Neural progenitor cell (in vitro differentiated cells): ENCODE measurements at regions not wholly inside any gene's neighbourhood (a gene's known extent, or its start where the extent isn't known, plus 50 kb on each side); places are given as distances from the start of the nearest gene placed in this dataset.

ENCODE experiments used
- DNase-seq: peaks from one replicate; pipeline ENCODE4 v3.0.0-alpha.2; 2016; ENCODE audit warnings: low spot score
- H2AFZ ChIP-seq: fragments of 200-600 bp; sonication (generic); replicated peaks from 2 replicates; pipeline ENCODE4 v1.6.1; 2016; ENCODE audit warnings: antibody characterized with exemption
- H3F3A ChIP-seq: fragments of 200-600 bp; sonication (generic); 2 replicates; pipeline ENCODE4 v1.6.1; 2016; ENCODE audit warnings: antibody characterized with exemption, low read depth
- H3K27ac ChIP-seq: fragments of 200-600 bp; sonication (generic); 2 replicates; pipeline ENCODE4 v1.5.1; 2016; ENCODE audit warnings: mild to moderate bottlenecking
- H3K27me3 ChIP-seq: fragments of 200-600 bp; sonication (generic); 2 replicates; pipeline ENCODE4 v1.6.1; 2016; ENCODE audit warnings: mild to moderate bottlenecking, moderate library complexity
- H3K36me3 ChIP-seq: fragments of 200-600 bp; sonication (generic); 2 replicates; pipeline ENCODE4 v1.5.1; 2016
- H3K4me1 ChIP-seq: fragments of 200-600 bp; sonication (generic); 2 replicates; pipeline ENCODE4 v1.6.1; 2016; ENCODE audit warnings: mixed run types
- H3K4me2 ChIP-seq: fragments of 200-600 bp; sonication (generic); 2 replicates; pipeline ENCODE4 v1.6.1; 2016
- H3K4me3 ChIP-seq: fragments of 200-600 bp; sonication (generic); 2 replicates; pipeline ENCODE4 v1.5.1; 2016
- H3K79me2 ChIP-seq: fragments of 200-600 bp; sonication (generic); 2 replicates; pipeline ENCODE4 v1.6.1; 2016; ENCODE audit warnings: low read depth
- H3K9ac ChIP-seq: fragments of 200-600 bp; sonication (generic); 2 replicates; pipeline ENCODE4 v1.6.1; 2016
- H3K9me3 ChIP-seq: fragments of 200-600 bp; sonication (generic); 2 replicates; pipeline ENCODE4 v1.5.1; 2016; ENCODE audit warnings: low read depth
- H4K20me1 ChIP-seq: fragments of 200-600 bp; sonication (generic); 2 replicates; pipeline ENCODE4 v1.6.1; 2016; ENCODE audit warnings: low read depth
- H3K27ac Mint-ChIP-seq: 3 replicates; pipeline ENCODE4 v1.8.0; 2021; ENCODE audit warnings: mixed read lengths
- H3K27me3 Mint-ChIP-seq: 2 replicates; pipeline ENCODE4 v1.8.0; 2022; ENCODE audit warnings: low read depth, mild to moderate bottlenecking, inconsistent platforms, moderate library complexity, mixed read lengths; ENCODE audit not compliant: insufficient read depth
- H3K36me3 Mint-ChIP-seq: 3 replicates; pipeline ENCODE4 v1.8.0; 2021; ENCODE audit warnings: mixed read lengths
- H3K4me1 Mint-ChIP-seq: 3 replicates; pipeline ENCODE4 v1.8.0; 2021; ENCODE audit warnings: mixed read lengths
- H3K4me3 Mint-ChIP-seq: 3 replicates; pipeline ENCODE4 v1.8.0; 2021; ENCODE audit warnings: mild to moderate bottlenecking, moderate library complexity, mixed read lengths
- H3K9me3 Mint-ChIP-seq: 3 replicates; pipeline ENCODE4 v1.8.0; 2020; ENCODE audit warnings: mixed read lengths
- EZH2 ChIP-seq: fragments of 200-600 bp; sonication (generic); IDR thresholded peaks from 2 replicates; pipeline ENCODE4 v1.6.1; 2017; ENCODE audit warnings: antibody characterized with exemption, mild to moderate bottlenecking, moderate library complexity
- EZH2phosphoT487 ChIP-seq: fragments of 200-600 bp; sonication (generic); IDR thresholded peaks from 2 replicates; pipeline ENCODE4 v1.6.1; 2017; ENCODE audit warnings: antibody characterized with exemption
- TF ChIP-seq, protein P1 (sequence below): fragments of 200-600 bp; sonication (generic); IDR thresholded peaks from 2 replicates; pipeline ENCODE4 v1.5.1; 2017; ENCODE audit warnings: antibody characterized with exemption, mild to moderate bottlenecking

DNA sequence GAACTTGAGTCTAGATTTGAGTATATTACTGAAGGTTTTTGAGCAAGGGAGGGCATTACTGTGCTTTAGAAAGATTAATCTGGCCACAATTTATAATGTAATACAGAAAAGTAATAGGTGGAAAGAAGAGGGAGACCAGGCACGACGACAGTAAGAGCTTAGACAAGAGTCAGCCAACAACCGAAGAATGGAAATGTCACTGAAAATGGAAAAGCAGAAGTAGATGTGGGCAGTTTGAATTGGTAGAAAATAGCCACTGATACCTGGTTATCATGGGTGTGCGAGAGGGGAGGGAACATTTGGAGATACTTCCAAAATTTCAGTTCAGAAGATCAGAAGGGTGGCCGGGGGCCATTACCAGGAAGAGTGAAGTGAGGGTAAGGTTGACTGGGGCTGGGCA is 339.1 kb downstream of the UTRN start:
- no peaks in the 10 kb centered on the region for H3K79me2 ChIP-seq
- H3K27ac ChIP-seq = no peak overlapping the region
- H3K36me3 ChIP-seq = no peaks in the 10 kb centered on the region
- H3F3A ChIP-seq = no peaks in the 10 kb centered on the region
- H3K4me3 ChIP-seq = no peak overlapping the region
- H4K20me1 ChIP-seq = no peaks in the 10 kb centered on the region
- no peak for TF ChIP-seq EZH2
- TF ChIP-seq, protein P1, sequence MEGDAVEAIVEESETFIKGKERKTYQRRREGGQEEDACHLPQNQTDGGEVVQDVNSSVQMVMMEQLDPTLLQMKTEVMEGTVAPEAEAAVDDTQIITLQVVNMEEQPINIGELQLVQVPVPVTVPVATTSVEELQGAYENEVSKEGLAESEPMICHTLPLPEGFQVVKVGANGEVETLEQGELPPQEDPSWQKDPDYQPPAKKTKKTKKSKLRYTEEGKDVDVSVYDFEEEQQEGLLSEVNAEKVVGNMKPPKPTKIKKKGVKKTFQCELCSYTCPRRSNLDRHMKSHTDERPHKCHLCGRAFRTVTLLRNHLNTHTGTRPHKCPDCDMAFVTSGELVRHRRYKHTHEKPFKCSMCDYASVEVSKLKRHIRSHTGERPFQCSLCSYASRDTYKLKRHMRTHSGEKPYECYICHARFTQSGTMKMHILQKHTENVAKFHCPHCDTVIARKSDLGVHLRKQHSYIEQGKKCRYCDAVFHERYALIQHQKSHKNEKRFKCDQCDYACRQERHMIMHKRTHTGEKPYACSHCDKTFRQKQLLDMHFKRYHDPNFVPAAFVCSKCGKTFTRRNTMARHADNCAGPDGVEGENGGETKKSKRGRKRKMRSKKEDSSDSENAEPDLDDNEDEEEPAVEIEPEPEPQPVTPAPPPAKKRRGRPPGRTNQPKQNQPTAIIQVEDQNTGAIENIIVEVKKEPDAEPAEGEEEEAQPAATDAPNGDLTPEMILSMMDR = no peak
- no peak for TF ChIP-seq EZH2phosphoT487
- Mint-ChIP-seq H3K27ac (no peak overlapping the region), H3K9me3 (no peaks in the 10 kb centered on the region), H3K36me3 (no peaks in the 10 kb centered on the region), H3K27me3 (no peaks in the 10 kb centered on the region), H3K4me3 (no peak overlapping the region), H3K4me1 (no peaks in the 10 kb centered on the region)
- no peaks in the 10 kb centered on the region for H3K27me3 ChIP-seq
- no peaks in the 10 kb centered on the region for H3K9me3 ChIP-seq
- H3K9ac ChIP-seq = no peak overlapping the region
- H2AFZ ChIP-seq = no peak overlapping the region
- no peak for DNase-seq
- H3K4me2 ChIP-seq = no peak overlapping the region
- no peaks in the 10 kb centered on the region for H3K4me1 ChIP-seq

DNA sequence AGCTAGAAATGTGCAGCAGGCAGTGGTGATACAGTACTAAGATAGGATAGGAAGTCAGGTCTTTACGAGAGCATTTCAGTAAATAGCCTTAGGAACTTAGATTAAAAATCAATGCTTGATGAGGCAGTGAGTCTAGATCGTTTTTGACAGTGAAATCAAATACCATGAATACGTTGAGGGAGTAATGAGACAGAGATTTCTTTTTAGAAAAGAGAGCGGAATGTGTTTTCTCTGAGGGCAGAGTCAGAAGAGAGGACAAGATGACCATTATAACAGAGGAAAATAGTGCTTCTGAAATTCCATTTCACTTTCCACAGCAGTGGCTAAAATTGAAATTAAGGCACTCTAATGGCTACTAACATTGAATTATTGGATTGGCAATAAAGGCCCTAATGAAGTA is 339.6 kb downstream of the UTRN start:
- Histone ChIP-seq H2AFZ (no peak overlapping the region), H3K4me2 (no peak overlapping the region), H3K9ac (no peak overlapping the region), H3F3A (no peaks in the 10 kb centered on the region), H3K79me2 (no peaks in the 10 kb centered on the region), H3K9me3 (no peaks in the 10 kb centered on the region), H4K20me1 (no peaks in the 10 kb centered on the region), H3K4me1 (no peaks in the 10 kb centered on the region), H3K27ac (no peak overlapping the region), H3K36me3 (no peaks in the 10 kb centered on the region), H3K4me3 (no peak overlapping the region), H3K27me3 (no peaks in the 10 kb centered on the region)
- no peaks in the 10 kb centered on the region for H3K36me3 Mint-ChIP-seq
- TF ChIP-seq, protein P1 = no peak
- no peak for TF ChIP-seq EZH2
- TF ChIP-seq EZH2phosphoT487 = no peak
- H3K4me3 Mint-ChIP-seq = no peak overlapping the region
- no peaks in the 10 kb centered on the region for H3K27me3 Mint-ChIP-seq
- DNase-seq = no peak
- no peaks in the 10 kb centered on the region for H3K4me1 Mint-ChIP-seq
- H3K27ac Mint-ChIP-seq = no peak overlapping the region
- H3K9me3 Mint-ChIP-seq = no peaks in the 10 kb centered on the region

DNA sequence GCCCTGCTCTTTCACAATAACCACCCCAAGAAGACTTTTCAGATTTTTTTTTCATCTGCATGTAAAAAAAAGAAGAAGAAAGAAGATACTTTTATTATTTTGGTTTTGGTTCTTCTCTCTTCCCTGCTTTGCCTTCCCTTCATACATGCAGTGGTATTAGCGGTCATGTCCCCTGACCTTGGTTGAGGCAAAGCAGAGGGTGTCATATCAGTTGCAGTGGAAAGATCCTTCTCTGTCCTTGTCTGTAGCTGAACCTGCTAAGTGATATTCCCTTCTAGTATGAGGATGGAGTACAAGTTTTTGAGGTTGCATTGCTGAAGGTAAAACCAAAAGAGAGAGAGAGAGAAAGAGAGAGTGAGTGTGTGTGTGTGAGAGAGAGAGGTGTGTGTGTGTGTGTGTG is 345.7 kb downstream of the UTRN start:
- Histone ChIP-seq H3F3A (no peaks in the 10 kb centered on the region), H3K9ac (no peak overlapping the region), H3K4me3 (no peak overlapping the region), H3K9me3 (no peaks in the 10 kb centered on the region), H4K20me1 (no peaks in the 10 kb centered on the region), H3K36me3 (no peaks in the 10 kb centered on the region), H2AFZ (no peak overlapping the region), H3K27me3 (no peaks in the 10 kb centered on the region), H3K27ac (no peak overlapping the region), H3K79me2 (no peaks in the 10 kb centered on the region), H3K4me2 (no peak overlapping the region), H3K4me1 (no peaks in the 10 kb centered on the region)
- Mint-ChIP-seq H3K27me3 (no peaks in the 10 kb centered on the region), H3K9me3 (no peaks in the 10 kb centered on the region), H3K4me1 (no peaks in the 10 kb centered on the region), H3K36me3 (no peaks in the 10 kb centered on the region), H3K27ac (no peak overlapping the region), H3K4me3 (no peak overlapping the region)
- TF ChIP-seq EZH2 (no peak), EZH2phosphoT487 (no peak)
- TF ChIP-seq, protein P1 = no peak
- DNase-seq = no peak

DNA sequence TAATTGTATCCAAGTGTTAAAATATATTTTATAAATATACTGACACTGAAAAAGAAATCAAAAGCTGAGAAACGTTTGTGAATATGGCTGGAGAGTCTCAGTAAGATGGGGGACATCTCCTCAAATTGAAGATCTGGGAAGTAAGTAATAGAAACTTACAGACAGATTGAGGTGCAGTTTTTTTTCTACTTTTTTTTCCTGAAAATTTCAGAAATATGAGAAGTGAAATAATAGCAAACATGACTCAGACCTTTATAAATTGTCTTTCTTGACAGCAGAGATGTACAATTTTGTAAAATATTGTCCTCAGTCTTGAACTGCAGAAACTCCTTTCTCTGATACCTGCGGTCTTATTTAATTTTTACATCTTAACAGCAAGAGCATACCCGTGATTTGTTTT is 347.1 kb downstream of the UTRN start:
- H3F3A ChIP-seq = no peaks in the 10 kb centered on the region
- H4K20me1 ChIP-seq = no peaks in the 10 kb centered on the region
- no peak overlapping the region for H3K4me3 ChIP-seq
- DNase-seq = no peak
- H3K27me3 Mint-ChIP-seq = no peaks in the 10 kb centered on the region
- no peak overlapping the region for H3K4me3 Mint-ChIP-seq
- H3K79me2 ChIP-seq = no peaks in the 10 kb centered on the region
- H3K27ac ChIP-seq = no peak overlapping the region
- no peaks in the 10 kb centered on the region for H3K4me1 ChIP-seq
- no peaks in the 10 kb centered on the region for H3K9me3 Mint-ChIP-seq
- H3K27ac Mint-ChIP-seq = no peak overlapping the region
- H3K4me1 Mint-ChIP-seq = no peaks in the 10 kb centered on the region
- no peak overlapping the region for H2AFZ ChIP-seq
- H3K4me2 ChIP-seq = no peak overlapping the region
- no peaks in the 10 kb centered on the region for H3K36me3 Mint-ChIP-seq
- no peaks in the 10 kb centered on the region for H3K36me3 ChIP-seq
- no peaks in the 10 kb centered on the region for H3K9me3 ChIP-seq
- H3K9ac ChIP-seq = no peak overlapping the region
- TF ChIP-seq, protein P1 = no peak
- TF ChIP-seq EZH2phosphoT487 (no peak), EZH2 (no peak)
- H3K27me3 ChIP-seq = no peaks in the 10 kb centered on the region
